ENCODE measurements at regions not wholly inside any gene's neighbourhood (a gene's known extent, or its start where the extent isn't known, plus 50 kb on each side); places are given as distances from the start of the nearest gene placed in this dataset.
"Not testable (repeated sequence)": the region's sequence is repeated elsewhere in the genome, so short reads cannot be mapped to it uniquely, and the experiment has no call there.

DNA sequence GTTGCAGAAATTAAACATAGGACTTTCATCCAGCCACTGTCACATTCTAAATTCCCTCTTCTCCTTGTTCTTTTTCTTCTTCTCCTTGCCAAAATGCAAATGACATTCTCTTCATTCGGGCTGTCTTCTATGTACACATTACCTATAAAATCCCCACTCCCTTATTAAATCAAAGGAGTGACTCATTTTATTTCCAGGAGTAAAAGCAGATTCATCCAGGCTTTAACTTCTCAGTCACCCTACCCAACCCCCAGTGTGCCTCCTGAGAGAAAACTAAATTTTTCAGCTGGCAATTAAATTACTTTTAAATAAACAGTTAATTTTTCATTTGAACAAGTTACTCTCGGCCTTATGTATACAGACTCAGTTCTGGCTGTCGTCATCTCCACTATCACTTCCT is 223.9 kb upstream of the SHH start:
- no peaks in the 10 kb centered on the region for H3K4me1 ChIP-seq
- no peak for TF ChIP-seq POLR2A (IDR thresholded peaks at IDR 0.05)
- no peak for TF ChIP-seq POLR2AphosphoS5 (IDR thresholded peaks at IDR 0.05)
- TF ChIP-seq, protein P1, sequence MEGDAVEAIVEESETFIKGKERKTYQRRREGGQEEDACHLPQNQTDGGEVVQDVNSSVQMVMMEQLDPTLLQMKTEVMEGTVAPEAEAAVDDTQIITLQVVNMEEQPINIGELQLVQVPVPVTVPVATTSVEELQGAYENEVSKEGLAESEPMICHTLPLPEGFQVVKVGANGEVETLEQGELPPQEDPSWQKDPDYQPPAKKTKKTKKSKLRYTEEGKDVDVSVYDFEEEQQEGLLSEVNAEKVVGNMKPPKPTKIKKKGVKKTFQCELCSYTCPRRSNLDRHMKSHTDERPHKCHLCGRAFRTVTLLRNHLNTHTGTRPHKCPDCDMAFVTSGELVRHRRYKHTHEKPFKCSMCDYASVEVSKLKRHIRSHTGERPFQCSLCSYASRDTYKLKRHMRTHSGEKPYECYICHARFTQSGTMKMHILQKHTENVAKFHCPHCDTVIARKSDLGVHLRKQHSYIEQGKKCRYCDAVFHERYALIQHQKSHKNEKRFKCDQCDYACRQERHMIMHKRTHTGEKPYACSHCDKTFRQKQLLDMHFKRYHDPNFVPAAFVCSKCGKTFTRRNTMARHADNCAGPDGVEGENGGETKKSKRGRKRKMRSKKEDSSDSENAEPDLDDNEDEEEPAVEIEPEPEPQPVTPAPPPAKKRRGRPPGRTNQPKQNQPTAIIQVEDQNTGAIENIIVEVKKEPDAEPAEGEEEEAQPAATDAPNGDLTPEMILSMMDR (IDR thresholded peaks at IDR 0.05) = no peak
- no peak for DNase-seq (ENCODE audit: low spot score in 2 of 2)
- H3K9me3 ChIP-seq = no peaks in the 10 kb centered on the region
- intact Hi-C loops (cut with DNase I; ENCODE audit: low total_unique reads) = no loop called here
- H3K4me3 ChIP-seq = no peak overlapping the region
- peaks cover 0 to 19% of the 10 kb centered on the region in 2 donors for H3K27me3 ChIP-seq
- H3K27ac ChIP-seq = no peak overlapping the region
- no peaks in the 10 kb centered on the region for H3K36me3 ChIP-seq

DNA sequence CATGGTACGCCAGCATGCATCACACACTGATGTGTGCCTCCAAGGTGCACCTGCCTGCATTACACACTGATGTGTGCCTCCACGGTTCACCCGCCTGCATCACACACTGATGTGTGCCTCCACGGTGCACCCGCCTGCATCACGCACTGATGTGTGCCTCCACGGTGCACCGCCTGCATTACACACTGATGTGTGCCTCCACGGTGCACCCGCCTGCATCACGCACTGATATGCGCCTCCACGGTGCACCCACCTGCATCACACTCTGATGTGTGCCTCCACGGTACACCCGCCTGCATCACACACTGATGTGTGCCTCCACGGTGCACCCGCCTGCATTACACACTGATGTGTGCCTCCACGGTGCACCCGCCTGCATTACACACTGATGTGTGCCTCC is 223.1 kb upstream of the SHH start:
- intact Hi-C loops (cut with DNase I; ENCODE audit: low total_unique reads); H3K36me3 ChIP-seq; DNase-seq (ENCODE audit: low spot score in 2 of 2); H3K4me1 ChIP-seq; H3K27ac ChIP-seq; H3K9me3 ChIP-seq; H3K4me3 ChIP-seq: not testable (repeated sequence)
- H3K27me3 ChIP-seq = peaks cover 0 to 19% of the 10 kb centered on the region in 2 donors

DNA sequence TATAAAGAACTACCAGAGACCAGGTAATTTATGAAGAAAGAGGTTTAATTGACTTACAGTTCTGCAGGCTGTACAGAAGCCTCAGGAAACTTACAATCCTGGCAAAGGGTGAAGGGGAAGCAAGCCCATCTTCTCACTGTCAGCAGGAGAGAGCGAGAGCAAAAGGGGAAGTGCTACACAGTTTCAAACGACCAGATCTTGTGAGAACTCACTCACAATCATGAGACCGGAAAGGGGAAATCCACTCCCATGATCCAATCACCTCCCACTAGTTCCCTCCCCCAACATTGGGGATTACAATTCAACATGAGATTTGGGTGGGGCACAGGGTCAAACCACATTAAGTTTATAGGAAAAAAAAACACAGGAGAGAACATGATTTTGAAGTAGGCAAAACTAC is 222.1 kb upstream of the SHH start:
- peaks cover 0 to 12% of the 10 kb centered on the region in 2 donors for H3K27me3 ChIP-seq
- intact Hi-C loops (cut with DNase I; ENCODE audit: low total_unique reads) = no loop called here
- H3K9me3 ChIP-seq = no peaks in the 10 kb centered on the region
- TF ChIP-seq POLR2A (IDR thresholded peaks at IDR 0.05) = no peak
- TF ChIP-seq, protein P1 (IDR thresholded peaks at IDR 0.05) = no peak
- no peak for TF ChIP-seq POLR2AphosphoS5 (IDR thresholded peaks at IDR 0.05)
- no peak overlapping the region for H3K4me3 ChIP-seq
- no peaks in the 10 kb centered on the region for H3K36me3 ChIP-seq
- DNase-seq (ENCODE audit: low spot score in 2 of 2) = no peak
- H3K27ac ChIP-seq = no peak overlapping the region
- no peaks in the 10 kb centered on the region for H3K4me1 ChIP-seq

DNA sequence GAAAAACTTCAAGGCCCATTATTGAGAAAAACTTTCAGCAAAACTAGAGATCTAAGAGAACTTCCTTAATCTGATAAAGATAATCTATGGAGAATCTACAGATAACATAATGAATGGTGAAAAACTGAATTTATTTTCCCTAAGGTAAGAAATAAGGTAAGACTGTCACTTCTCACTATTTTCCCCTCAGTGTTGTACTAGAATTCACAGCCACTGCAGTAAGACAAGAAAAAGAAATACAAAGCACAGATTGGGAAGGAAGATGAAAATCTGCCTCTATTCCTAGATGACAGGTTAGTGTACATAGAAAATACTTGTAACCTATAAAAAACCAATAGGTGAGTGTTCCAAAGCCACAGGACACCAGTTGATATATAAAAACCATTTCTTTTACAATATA is 220.7 kb upstream of the SHH start:
- TF ChIP-seq, protein P1 (IDR thresholded peaks at IDR 0.05) = no peak
- TF ChIP-seq POLR2A (IDR thresholded peaks at IDR 0.05) (no peak), POLR2AphosphoS5 (IDR thresholded peaks at IDR 0.05) (no peak)

DNA sequence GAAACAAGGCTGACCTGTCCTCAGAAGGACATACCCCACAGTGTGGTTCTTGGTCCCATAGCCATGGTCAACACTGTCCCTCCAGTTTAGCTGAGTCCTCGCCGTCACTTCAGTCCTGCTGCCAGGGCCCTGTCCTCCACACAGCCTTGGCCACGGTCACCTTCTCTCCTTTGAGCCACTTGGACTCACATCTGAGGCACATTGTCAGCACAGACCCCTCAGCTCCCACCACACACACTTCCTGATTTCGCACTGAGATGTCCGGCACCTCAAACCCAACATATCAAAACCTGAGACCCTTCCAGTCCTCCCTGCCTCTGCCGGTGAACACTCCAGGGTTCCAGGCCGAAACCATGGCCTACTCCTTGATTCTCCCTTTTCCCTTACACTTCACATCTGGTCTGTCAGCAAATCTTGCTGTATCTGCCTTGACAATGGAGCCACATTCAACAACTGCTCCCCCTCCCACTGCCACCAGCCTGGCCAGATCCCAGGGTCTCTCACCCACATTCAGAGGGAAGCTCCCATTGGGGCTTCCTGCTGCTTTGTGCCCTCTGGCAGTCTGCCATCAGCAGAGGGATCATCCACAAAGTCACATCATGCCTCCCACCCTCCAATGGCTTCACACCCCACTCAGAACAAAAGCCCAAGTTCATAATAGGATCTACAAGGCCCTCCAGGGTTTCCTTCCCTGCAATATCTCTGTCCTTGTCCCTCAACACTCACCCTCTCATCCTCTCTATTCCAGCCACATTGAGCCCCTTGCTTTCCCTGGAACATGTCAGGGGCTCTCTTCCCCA is 219.6 kb upstream of the SHH start:
- Histone ChIP-seq H3K27me3 (peaks cover 0 to 10% of the 10 kb centered on the region in 2 donors), H3K4me1 (no peaks in the 10 kb centered on the region), H3K36me3 (no peaks in the 10 kb centered on the region), H3K9me3 (no peaks in the 10 kb centered on the region), H3K27ac (no peak overlapping the region), H3K4me3 (no peak overlapping the region)
- intact Hi-C loops (cut with DNase I; ENCODE audit: low total_unique reads) = no loop called here
- TF ChIP-seq POLR2AphosphoS5 (IDR thresholded peaks at IDR 0.05) (no peak), POLR2A (IDR thresholded peaks at IDR 0.05) (no peak)
- TF ChIP-seq, protein P1 (IDR thresholded peaks at IDR 0.05) = no peak
- no peak for DNase-seq (ENCODE audit: low spot score in 2 of 2)

More for the DNA sequence above, 220.7 kb upstream of the SHH start:
- H3K4me1 ChIP-seq = no peaks in the 10 kb centered on the region
- DNase-seq (ENCODE audit: low spot score in 2 of 2) = no peak
- no peaks in the 10 kb centered on the region for H3K9me3 ChIP-seq
- intact Hi-C loops (cut with DNase I; ENCODE audit: low total_unique reads) = no loop called here
- H3K4me3 ChIP-seq = no peak overlapping the region
- H3K27me3 ChIP-seq = peaks cover 0 to 10% of the 10 kb centered on the region in 2 donors
- no peaks in the 10 kb centered on the region for H3K36me3 ChIP-seq
- H3K27ac ChIP-seq = no peak overlapping the region

Data from breast epithelium (tissue), 4 donors.